COLO668 (cell line): ENCODE measurements at regions not wholly inside any gene's neighbourhood (a gene's known extent, or its start where the extent isn't known, plus 50 kb on each side); places are given as distances from the start of the nearest gene placed in this dataset.

Experiments
- DNase-seq: peaks from one replicate; lab custom pipeline; 2025; ENCODE audit not compliant: unreplicated experiment; lab: John Stamatoyannopoulos, UW

- no peak for DNase-seq
Observed at GRCh38 chr17:6218333-6218732, 148.2 kb downstream of the WSCD1 start.

- DNase-seq = no peak
Observed at GRCh38 chr17:6215071-6216035, 145.2 kb downstream of the WSCD1 start.

GRCh38 chr17:6213859-6214258 lies 143.7 kb downstream of the WSCD1 start:
- no peak for DNase-seq

- no peak for DNase-seq
Observed at GRCh38 chr17:6212766-6213165, 142.6 kb downstream of the WSCD1 start.

- DNase-seq = no peak
Observed at GRCh38 chr17:6209829-6210228, 139.7 kb downstream of the WSCD1 start.

GRCh38 chr17:6208608-6209180 lies 138.5 kb downstream of the WSCD1 start:
- no peak for DNase-seq

GRCh38 chr17:6205525-6205924 lies 135.3 kb downstream of the WSCD1 start:
- no peak for DNase-seq

GRCh38 chr17:6205033-6205432 lies 134.9 kb downstream of the WSCD1 start:
- DNase-seq = no peak

- no peak for DNase-seq
Observed at GRCh38 chr17:6204203-6204722, 134.1 kb downstream of the WSCD1 start.

- DNase-seq = no peak
Observed at GRCh38 chr17:6196355-6196754, 126.2 kb downstream of the WSCD1 start.

- no peak for DNase-seq
Observed at GRCh38 chr17:6195123-6195522, 124.9 kb downstream of the WSCD1 start.

- no peak for DNase-seq
Observed at GRCh38 chr17:6191405-6192324, 121.5 kb downstream of the WSCD1 start.

- no peak for DNase-seq
Observed at GRCh38 chr17:6187836-6188235, 117.7 kb downstream of the WSCD1 start.

GRCh38 chr17:6186998-6187397 lies 116.8 kb downstream of the WSCD1 start:
- no peak for DNase-seq

GRCh38 chr17:6184508-6184907 lies 114.3 kb downstream of the WSCD1 start:
- DNase-seq = no peak

- DNase-seq = no peak
Observed at GRCh38 chr17:6179017-6179416, 108.8 kb downstream of the WSCD1 start.

GRCh38 chr17:6177941-6178694 lies 107.9 kb downstream of the WSCD1 start:
- DNase-seq = no peak
